ENCODE measurements at regions not wholly inside any gene's neighbourhood (a gene's known extent, or its start where the extent isn't known, plus 50 kb on each side); places are given as distances from the start of the nearest gene placed in this dataset.

GRCh38 chr10:75293446-75293820 is 57.7 kb upstream of the COMTD1 start:
- Mint-ChIP-seq H3K4me1 (ENCODE audit: unreplicated experiment) (no peaks in the 10 kb centered on the region), H3K9me3 (ENCODE audit: unreplicated experiment) (no peaks in the 10 kb centered on the region), H3K36me3 (ENCODE audit: low read depth, unreplicated experiment) (no peaks in the 10 kb centered on the region), H3K27me3 (ENCODE audit: unreplicated experiment) (no peaks in the 10 kb centered on the region), H3K4me3 (ENCODE audit: unreplicated experiment) (no peak overlapping the region), H3K27ac (ENCODE audit: unreplicated experiment) (no peak overlapping the region)
- TF ChIP-seq, protein P1, sequence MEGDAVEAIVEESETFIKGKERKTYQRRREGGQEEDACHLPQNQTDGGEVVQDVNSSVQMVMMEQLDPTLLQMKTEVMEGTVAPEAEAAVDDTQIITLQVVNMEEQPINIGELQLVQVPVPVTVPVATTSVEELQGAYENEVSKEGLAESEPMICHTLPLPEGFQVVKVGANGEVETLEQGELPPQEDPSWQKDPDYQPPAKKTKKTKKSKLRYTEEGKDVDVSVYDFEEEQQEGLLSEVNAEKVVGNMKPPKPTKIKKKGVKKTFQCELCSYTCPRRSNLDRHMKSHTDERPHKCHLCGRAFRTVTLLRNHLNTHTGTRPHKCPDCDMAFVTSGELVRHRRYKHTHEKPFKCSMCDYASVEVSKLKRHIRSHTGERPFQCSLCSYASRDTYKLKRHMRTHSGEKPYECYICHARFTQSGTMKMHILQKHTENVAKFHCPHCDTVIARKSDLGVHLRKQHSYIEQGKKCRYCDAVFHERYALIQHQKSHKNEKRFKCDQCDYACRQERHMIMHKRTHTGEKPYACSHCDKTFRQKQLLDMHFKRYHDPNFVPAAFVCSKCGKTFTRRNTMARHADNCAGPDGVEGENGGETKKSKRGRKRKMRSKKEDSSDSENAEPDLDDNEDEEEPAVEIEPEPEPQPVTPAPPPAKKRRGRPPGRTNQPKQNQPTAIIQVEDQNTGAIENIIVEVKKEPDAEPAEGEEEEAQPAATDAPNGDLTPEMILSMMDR (IDR thresholded peaks at IDR 0.05; ENCODE audit: unreplicated experiment): no peak
- no peak for DNase-seq (ENCODE audit: low spot score)

- no peak overlapping the region for H3K27ac Mint-ChIP-seq (ENCODE audit: unreplicated experiment)
- no peak overlapping the region for H3K4me3 Mint-ChIP-seq (ENCODE audit: unreplicated experiment)
- no peaks in the 10 kb centered on the region for H3K36me3 Mint-ChIP-seq (ENCODE audit: low read depth, unreplicated experiment)
- H3K27me3 Mint-ChIP-seq (ENCODE audit: unreplicated experiment): no peaks in the 10 kb centered on the region
- no peaks in the 10 kb centered on the region for H3K4me1 Mint-ChIP-seq (ENCODE audit: unreplicated experiment)
- DNase-seq (ENCODE audit: low spot score): no peak
- H3K9me3 Mint-ChIP-seq (ENCODE audit: unreplicated experiment): no peaks in the 10 kb centered on the region
- TF ChIP-seq, protein P1 (IDR thresholded peaks at IDR 0.05; ENCODE audit: unreplicated experiment): no peak
These were observed 57.2 kb upstream of the COMTD1 start for GRCh38 chr10:75292794-75293445.

DNA sequence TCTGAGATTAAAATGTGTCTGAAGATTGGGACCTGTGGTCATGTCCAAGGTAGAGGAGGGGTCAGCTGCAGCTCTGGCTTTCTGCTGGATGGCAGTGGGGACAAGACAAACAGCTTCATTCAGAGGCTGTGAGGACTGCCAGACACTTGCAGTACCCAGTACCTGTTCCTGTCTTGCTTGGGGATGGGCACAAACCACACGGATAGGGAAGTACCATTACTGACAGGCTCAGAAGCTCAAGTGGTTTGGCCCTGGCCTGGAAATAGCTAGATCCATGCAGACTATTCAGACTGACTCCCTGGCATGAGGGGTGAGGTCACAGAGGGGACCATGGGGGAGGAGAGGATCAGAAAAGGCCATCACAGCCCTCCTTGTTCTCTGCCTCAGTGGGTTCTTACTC is 56.0 kb upstream of the COMTD1 start:
- Mint-ChIP-seq H3K36me3 (ENCODE audit: low read depth, unreplicated experiment) (no peaks in the 10 kb centered on the region), H3K4me3 (ENCODE audit: unreplicated experiment) (no peak overlapping the region), H3K27me3 (ENCODE audit: unreplicated experiment) (no peaks in the 10 kb centered on the region), H3K4me1 (ENCODE audit: unreplicated experiment) (no peaks in the 10 kb centered on the region), H3K9me3 (ENCODE audit: unreplicated experiment) (no peaks in the 10 kb centered on the region), H3K27ac (ENCODE audit: unreplicated experiment) (no peak overlapping the region)
- DNase-seq (ENCODE audit: low spot score): no peak
- TF ChIP-seq, protein P1 (IDR thresholded peaks at IDR 0.05; ENCODE audit: unreplicated experiment): no peak

DNA sequence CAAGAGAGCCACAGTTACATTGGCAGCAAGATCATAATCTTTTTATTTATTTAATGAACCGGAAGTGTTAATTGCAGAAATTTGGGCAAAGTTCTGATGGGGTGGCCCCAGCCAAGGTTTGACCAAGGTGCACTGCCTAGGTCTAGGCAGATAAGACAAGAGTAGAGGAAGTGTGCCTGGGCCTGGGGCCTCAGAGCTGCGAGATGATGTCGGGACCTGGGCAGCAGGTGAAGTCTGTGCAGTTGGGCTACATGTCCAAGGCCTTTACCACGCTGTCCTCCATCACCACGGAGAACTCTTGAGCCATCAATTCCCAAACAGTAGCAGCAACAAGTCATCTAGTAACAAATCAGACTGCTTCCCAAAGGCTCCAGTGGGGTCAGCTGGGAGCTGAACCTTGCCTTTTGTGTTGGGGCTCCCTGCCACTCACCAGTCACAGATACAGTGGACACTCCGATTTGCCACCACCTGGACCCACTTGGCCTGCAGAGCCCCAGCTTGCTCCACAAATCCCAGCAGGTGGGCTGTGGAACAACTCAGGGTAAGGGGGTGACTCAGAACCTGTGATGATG is 52.5 kb upstream of the COMTD1 start:
- Mint-ChIP-seq H3K9me3 (ENCODE audit: unreplicated experiment) (no peaks in the 10 kb centered on the region), H3K4me3 (ENCODE audit: unreplicated experiment) (no peak overlapping the region), H3K4me1 (ENCODE audit: unreplicated experiment) (peaks cover 8% of the 10 kb centered on the region), H3K27ac (ENCODE audit: unreplicated experiment) (no peak overlapping the region), H3K27me3 (ENCODE audit: unreplicated experiment) (peaks cover 2% of the 10 kb centered on the region), H3K36me3 (ENCODE audit: low read depth, unreplicated experiment) (no peaks in the 10 kb centered on the region)
- TF ChIP-seq, protein P1 (IDR thresholded peaks at IDR 0.05; ENCODE audit: unreplicated experiment): no peak
- DNase-seq (ENCODE audit: low spot score): no peak

DNA sequence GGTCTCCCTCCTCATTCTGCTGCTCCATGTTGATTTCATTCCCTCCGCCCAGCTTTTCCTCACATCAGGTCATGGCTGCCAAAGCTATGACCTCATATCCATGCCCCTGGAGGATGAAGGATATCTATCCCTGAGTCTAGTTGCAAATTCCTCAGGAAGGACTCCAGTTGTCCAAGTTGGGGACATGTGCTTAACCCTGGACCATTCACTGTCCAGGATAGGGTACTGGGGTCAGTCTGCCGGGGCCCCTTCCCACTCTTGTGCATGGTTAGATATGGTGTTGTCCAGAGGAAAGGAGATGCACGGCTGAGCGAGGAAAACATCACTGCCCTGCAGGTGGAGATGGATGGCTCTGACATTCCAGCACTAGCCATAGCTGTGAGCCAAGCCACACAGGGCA is 51.9 kb upstream of the COMTD1 start:
- H3K4me1 Mint-ChIP-seq (ENCODE audit: unreplicated experiment): peaks cover 12% of the 10 kb centered on the region
- DNase-seq (ENCODE audit: low spot score): no peak
- peaks cover 2% of the 10 kb centered on the region for H3K27me3 Mint-ChIP-seq (ENCODE audit: unreplicated experiment)
- no peak overlapping the region for H3K27ac Mint-ChIP-seq (ENCODE audit: unreplicated experiment)
- no peaks in the 10 kb centered on the region for H3K9me3 Mint-ChIP-seq (ENCODE audit: unreplicated experiment)
- no peak overlapping the region for H3K4me3 Mint-ChIP-seq (ENCODE audit: unreplicated experiment)
- H3K36me3 Mint-ChIP-seq (ENCODE audit: low read depth, unreplicated experiment): no peaks in the 10 kb centered on the region
- TF ChIP-seq, protein P1 (IDR thresholded peaks at IDR 0.05; ENCODE audit: unreplicated experiment): no peak
